GM19324 (cell line): ENCODE measurements at regions not wholly inside any gene's neighbourhood (a gene's known extent, or its start where the extent isn't known, plus 50 kb on each side); places are given as distances from the start of the nearest gene placed in this dataset.

Source experiments
- ATAC-seq: cut with Tn5 transposase; IDR thresholded peaks from one replicate; pipeline ENCODE4 v1.9.1; 2021; ENCODE audit warnings: mild to moderate bottlenecking, moderate library complexity; ENCODE audit not compliant: unreplicated experiment, low FRiP score

DNA sequence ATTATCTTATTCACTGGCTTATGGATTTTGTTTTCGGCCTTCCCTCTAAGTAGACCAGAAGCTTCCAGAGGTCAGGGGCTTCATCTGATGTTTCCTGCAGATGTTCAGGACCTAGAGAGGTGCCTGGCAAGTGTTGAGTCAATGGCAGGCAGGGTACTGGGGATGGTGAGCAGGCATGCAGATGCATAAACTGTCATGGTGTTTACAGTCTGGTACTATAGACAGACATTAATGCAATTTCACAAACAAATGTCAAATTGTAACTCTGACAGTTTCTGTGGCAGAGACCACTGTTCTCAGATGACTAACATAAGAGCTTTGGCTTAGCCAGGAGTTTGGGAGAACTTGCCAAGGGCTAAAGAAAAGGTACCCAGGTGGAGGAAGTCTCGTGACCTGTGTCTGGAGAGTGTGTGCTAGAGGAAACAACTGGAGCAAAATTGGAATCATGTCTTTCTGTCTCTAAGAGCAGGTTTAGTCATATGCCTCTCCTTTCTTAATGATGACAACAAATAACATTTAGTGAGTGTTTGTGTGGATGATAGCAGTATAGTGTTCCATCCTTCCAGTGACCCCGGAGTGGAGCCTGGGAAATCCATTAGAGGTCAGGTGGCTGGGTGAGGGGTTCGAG is 53.7 kb upstream of the TRAK1 start:
- ATAC-seq, result no peak

DNA sequence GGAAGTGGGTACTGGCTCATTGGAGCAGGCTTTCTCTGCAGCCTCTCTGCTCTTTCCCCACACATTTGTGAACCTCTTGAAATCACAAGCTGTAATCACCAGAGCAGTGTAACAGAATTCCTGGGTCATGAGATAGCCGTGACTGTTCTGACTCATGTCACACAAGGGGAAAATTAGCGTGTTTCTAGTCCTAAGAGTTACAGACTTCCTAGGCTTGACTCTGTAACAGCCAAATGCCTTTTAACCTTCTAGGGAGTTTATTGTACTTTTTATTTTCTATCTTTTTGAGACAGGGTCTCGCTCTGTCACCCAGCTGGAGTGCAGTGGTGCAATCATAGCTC is 54.7 kb upstream of the TRAK1 start:
- no peak for ATAC-seq

DNA sequence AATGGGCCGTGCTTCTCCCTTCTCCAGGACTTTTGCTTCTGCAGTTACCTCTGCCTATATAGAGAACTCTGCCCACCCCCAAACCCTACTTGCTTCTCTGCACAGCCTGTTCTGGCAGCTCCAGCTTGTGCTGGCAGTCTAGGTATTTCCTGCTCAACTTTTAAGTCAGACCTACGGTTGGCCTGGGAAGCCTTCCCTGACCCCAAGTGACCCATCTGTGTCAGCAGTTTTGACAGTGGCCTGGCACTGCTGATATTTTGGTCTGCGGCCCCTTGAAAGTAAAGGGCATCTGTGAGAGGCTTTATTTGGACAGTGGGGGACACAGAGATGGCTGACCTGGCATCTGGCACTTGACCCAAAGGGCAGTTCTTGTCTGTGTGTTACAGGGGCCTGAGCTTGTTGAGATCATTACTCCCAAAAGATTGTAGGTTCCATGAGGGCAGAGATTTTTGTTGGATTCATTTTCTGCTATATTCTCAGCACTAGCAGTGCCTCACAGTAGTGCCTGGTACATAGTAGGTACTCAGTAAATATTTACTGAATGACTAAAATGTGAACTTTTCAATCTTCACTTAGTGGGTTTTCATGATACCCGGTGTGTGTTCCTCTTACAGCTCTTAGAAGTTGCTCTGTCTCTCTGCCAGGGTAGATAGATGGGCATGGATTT is 55.2 kb upstream of the TRAK1 start:
- ATAC-seq, result no peak

DNA sequence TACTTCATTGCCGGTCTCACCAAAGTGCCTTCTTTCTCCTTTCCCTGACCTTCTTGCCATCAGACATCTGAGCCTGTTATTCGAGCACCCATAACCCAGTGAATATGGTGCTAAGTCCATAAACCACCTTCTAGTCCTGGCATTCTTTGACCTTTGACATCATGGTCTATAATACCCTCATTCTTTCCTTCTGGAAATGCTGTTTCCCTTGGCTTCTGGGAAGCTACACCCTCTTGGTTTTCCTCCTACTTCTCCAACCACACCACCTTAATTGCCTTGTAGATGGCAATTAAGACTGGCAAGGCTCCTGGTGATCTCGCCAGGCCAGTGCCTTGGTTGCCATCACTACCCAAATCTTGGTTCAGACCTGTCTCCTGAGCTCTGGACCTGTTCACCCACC is 56.1 kb upstream of the TRAK1 start:
- no peak for ATAC-seq

DNA sequence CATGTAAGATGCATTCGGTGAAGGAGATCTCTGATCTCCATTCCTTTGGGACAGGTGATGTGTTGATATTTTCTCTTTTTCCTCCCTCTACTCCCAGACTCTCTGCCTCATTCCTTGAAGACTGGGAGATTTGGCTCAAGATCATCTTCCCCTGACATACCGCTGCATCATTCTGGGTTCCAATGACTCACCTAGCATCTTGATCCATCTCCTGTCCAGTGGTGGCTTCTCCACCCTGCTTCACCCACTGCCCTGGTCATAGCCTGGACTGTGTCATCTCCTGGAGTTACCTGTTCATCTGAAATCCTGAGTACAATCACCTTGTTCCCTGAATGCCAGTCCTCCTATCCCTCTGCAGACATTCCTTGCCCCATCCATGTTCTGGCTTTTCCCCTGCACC is 57.4 kb upstream of the TRAK1 start:
- ATAC-seq, result no peak

DNA sequence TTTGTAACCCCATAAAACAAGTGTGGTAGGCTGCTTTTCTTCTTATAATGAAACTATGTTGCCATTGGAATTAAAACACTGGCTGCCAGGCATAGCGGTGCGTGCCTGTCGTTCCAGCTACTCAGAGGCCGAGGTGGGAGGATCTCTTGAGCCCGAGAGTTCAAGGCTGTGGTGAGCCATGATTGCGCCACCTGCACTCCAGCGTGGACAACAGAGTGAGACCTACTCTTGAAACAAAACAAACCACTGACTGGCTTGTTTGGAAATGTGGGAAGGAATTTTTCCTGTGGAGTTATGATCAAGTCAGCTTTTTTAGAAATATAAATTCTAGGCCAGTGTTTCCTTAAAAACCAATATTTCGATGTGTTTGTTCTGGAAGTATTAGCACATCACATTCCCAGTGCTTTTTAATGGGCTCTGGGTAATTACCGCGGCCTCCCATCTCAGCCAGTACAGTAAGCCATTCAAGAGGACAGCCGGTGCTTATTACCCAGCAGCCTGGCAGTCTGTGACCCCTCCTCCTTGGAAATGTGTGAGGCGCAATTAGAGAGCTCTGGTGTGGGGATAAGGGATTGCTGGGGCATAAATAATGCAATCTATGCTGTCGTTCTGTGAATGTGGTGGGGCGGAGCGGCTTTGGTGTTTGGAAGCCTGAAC is 58.3 kb upstream of the TRAK1 start:
- no peak for ATAC-seq

DNA sequence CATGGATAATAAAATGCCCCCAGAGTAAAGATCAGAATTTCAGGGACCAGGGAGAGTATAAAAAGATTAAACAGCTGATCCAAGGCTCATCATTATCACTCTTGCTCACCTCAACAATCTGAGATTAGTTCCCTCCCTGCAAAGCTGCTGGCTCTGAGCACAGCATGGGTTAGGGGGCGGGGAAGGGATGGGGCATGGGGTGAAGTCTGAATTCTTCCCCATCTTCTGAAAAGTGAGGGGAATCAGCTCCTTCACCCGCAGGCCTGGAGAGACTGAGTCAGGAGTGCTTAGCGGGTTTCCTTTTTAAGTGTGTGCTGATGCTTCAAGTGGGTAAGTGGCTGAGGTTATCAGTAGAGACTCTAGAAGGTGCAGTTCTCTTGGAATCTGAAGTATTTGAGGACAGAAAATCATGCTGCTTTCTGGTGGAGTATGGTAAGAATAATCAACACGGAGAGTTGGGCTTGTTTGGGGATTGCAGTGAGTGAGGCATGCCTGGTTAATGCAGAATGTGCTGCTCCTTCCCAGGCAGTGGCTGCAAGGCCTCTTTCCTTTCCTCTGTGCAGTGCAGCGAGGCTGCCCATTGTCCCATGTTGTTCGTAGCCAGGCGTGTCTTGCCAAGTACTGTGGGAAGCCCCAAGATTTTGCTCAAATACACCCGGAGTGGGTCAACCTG is 59.2 kb upstream of the TRAK1 start:
- ATAC-seq, result no peak

DNA sequence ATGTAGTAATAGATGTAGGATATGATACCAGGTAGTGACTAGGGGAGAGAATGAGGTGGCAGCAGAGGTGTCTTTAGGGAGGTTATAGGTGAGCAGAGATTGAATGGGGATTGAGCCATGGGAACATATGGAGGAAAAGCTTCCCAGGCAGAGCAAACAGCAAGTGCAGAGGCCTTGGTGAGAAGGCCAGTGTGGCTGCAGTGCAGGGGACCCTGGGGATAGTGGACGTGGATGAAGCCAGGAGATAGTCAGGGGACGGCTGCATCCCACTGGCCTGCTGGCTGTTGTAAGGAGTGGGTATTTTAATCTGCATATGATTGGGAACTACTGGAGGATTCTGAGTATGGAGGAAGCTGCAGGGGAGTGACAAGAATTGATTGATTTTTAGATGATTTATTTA is 62.7 kb upstream of the TRAK1 start:
- no peak for ATAC-seq

DNA sequence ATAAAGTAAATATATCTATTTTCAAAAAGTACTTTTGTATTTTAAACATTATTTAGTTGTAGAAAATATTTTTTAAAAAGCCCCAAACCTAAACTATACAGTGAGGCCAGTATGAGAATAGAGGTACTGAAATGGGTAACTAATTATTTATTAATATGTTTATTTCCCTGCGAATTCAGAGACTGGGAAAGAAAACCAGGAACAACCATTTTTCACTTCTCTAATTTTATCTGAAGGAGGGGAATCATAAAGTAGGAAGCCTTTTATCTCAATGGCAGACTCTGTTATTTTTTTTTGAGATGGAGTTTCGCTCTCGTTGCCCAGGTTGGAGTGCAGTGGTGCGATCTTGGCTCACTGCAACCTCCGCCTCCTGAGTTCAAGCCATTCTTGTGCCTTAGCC is 63.6 kb upstream of the TRAK1 start:
- no peak for ATAC-seq

DNA sequence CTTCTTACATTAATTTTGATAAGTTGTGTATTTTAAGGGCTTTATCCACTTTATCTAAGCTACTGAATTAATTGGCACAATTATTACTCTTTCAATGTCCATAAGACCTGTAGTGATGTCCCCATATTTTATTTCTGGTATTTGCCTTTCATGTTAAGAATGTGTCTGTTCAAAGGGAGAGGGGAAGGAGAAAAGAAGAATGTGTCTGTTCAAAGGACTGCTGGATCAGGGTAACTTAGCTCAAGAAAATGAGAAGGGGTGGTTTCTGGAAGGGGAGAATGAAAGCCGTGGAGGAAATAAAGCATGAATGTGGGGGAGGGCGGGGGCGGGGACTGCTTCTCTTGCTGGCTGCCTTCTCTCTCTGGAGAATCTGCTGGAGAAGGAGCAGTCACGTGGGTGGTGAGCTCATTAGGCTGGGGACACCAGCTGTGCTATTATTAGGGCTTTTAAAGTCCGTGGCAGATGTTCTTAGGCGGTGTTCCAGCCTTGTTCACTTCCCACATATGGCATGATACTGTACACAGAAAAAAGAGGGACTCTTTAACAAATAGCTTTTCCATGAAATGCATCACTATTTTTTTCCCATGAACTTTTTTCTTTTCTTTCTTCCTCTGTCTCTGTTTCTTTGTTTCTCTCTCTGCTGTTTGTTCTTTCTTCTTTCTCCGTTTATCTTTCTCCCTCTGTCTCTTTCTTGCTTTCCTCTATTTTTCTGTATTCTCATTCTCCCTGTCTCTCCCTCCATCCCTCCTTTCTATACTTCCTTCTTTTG is 63.7 kb upstream of the ULK4 start:
- no peak for ATAC-seq

DNA sequence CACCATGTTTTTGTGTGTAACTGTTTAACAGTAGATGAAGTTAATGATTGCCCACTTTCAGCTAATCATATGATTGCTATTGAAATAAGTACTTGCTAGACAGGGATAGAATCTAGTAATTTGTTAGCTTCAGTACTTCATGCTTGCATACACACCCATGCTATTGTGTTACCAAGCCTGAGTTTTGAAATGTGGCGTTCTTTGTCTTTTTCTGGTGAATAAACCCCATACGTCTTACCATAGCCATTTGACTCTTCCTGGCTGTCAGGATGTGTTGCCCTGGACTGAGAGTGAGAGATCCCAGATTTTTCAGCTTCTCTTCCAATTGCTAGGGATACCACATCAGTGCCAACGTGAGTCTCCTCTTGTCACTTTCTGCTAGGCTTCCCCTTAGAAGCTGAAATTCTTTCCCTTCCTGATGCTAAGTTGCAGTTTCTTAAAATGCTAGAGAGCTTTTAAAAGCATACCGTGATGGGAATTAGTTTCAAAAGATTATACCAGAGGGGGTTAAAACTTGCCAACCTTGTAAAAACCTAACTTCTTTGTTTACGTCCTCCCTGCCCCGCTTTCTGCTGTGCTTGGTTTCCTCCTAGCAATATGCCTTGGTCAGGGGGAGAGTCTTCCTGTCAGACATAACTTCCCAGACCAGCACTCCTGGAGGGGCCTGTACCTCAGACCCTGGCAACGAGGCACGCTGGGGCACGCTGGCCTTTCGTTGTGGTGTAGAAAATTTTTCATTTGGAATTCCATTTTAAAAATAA is 62.9 kb upstream of the ULK4 start:
- no peak for ATAC-seq

DNA sequence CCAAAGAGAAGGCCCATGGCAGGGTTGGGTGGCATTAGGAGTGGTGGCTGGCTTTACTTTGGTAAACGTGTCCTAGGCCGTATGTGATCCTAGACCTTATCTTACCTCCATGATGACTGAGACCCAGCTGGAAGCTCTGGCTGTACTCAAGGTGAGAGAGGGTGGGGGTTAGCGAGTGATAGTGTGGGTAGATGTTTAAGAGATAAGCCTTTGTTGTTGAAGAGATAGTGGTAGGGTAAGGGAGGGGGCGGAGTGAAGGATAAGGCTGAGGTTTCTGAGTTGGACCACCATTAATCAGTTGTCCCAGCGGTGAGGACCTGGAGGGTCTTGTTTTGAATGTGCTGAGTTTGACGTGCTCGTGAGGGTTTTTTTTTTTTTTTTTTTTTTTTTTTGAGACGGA is 61.5 kb upstream of the ULK4 start:
- ATAC-seq, result no peak

DNA sequence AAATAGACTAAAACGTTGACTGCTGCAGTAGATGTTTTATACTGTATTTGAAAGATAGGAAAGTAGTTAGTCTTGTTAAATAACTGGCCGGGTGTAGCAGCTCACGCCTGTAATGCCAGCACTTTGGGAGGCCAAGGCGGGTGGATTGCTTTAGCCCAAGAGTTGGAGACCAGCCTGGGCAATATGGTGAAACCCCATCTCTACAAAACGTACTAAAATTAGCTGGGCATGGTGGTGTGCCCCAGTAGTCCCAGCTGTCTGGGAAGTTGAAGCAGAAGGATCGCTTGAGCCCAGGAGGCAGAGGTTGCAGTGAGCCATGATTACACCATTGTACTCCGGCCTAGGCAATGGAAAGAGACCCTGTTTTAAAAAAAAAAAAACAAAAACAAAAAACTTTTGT is 60.5 kb upstream of the ULK4 start:
- ATAC-seq, result no peak

DNA sequence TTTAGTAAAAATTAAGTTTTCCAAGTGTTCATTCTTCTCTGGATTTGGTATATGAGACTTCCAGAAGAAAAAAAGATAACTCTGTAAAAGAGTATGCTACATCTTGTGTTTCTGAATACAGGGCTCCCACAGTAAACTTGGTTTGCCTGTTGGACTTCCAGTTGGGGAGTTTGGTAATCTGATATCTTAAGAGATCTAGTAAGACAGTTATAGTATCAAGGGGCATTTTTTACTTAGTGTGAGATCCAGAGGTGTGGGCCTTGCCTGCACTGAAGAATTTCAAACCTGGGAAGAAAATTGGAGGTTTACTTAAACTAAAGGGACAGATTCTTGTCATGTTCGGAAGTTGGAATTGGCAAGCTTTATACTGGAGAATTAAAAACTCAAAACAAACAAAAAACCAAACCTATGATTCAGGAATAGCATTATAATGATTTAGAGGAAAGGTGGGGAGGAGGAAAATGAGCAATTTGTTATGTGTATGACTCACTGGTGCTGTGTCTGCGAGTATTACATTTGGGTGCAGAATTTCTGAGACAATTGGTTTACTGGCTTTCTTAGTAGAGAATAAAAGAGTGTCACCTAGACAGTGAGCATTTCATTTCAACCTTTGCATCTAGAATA is 58.9 kb upstream of the ULK4 start:
- no peak for ATAC-seq

DNA sequence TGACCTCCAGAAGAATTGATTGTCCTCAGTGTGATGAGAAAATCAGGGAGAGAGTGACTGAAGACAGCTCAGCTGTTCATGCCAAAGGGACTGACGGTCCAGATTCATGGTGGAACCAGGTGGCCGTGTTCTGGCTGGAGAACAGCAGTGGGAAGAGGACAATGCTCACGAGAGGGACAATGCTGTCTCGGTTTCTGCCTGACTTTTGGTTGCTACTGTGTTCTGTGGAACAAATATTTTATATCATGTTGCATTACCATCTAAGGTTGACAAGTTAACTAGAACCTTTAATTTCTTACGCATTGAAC is 58.0 kb upstream of the ULK4 start:
- no peak for ATAC-seq

DNA sequence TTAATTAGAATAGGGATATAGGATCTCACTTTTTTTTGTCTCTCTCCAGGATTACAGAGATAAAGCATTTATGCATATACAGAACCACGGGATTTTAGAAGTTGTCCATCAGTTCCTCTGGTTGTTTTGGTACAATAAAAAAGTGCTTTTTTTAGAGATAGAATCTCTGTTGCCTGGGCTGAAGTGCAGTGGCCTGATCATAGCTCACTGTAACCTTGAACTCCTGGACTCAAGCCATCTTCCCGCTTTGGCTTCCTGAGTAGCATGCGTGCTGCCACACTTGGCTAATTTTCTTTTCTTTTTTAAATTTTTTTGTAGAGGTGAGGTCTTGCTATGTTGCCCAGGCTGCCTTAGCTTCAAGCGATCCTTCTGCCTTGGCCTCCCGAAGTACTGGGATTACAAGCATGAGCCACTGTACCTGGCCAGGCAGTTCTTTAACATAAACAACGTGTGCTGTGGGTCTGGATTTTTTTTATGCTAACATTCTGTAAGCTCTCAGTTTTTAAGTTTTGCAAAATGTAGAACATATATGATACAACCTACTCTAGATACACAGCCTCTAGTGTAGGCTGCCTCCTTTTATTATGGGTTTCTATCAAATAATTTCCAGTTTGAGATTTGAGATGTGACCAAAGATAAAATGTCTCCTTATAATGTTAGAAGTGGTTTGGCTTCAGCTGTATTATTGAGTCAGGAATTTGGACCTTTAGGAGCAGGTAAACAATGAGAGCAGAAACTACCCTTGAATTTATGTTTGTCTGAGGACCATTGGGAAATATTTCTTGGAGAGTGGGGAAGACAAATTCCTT is 57.4 kb upstream of the ULK4 start:
- no peak for ATAC-seq

DNA sequence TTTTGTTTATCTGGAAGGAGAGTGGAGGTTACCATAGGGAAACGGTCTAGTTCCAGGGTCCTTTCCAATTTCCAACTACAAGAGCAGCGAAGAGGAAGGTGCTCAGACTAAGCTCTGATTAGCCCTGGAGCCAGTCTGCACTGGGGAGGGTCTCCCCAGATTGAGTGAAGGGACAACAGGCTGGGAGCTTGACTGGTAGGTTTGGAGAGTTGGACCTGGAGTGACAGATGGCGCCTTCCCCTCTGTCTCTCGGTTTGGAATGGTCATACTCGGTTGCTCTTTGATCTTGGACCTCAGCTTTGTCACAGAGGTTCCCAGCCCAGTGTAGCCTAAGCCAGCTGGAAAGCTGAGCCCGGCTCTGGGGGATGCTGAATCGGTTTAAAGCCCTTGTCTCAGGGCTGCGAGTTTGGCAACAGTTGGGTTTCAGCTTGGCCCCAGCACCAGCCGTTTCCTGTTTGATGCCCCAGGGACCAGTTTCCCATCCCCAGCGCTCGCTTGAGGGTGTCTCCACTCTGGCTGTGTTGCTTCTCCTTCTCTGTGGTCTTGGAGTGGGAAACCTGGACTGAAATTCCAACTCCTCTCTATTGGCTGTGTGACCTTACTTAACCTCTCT is 53.1 kb upstream of the ULK4 start:
- ATAC-seq, result no peak

DNA sequence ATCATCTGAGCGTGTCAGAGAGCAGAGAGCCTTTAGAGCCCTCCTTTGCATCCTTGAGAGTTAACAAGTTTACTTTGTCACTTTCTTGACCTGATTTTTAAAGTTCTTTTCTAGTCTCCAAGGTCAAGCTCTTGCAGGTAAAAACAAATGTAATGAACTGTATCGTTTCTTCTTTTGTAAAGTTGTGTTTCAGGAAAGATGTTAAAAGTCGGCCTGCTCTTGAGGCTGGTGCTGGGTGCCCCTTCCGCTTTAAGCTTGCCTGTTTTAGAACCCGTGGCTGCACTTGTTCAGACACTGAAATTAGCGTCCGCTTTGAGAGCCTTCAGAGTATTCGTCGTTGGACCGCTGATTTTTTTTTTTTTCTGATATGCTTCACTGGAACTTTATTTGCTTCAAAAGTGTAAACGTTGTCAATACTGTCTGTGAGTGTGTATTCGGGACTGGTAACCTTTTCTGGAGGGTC is 52.6 kb upstream of the ULK4 start:
- no peak for ATAC-seq
